ENCODE measurements at regions not wholly inside any gene's neighbourhood (a gene's known extent, or its start where the extent isn't known, plus 50 kb on each side); places are given as distances from the start of the nearest gene placed in this dataset.
"Not testable (repeated sequence)": the region's sequence is repeated elsewhere in the genome, so short reads cannot be mapped to it uniquely, and the experiment has no call there.

DNA sequence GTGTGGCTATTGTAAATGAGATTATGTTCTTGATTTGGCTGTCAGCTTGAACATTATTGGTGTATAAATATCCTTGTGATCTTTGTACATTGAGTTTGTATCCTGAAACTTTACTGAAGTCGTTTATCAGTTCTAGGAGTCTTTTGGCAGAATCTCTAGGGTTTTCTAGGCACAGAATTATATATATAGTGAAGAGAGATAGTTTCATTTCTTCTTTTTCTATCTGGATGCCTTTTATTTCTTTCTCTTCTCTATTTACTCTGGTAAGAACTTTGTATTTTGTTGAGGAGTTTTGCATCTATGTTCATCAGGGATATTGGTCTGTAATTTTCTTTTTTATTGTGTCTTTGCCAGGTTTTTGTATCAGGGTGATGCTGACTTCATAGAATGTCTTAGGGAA is 589.2 kb upstream of the MAN1A1 start:
- no TSS peak for BruUV-seq (replicated peaks)
- no peaks in the 10 kb centered on the region for H3K27me3 ChIP-seq (replicated peaks; ENCODE audit: insufficient read depth, low read depth, low read length, poor library complexity)
- H3K4me1 ChIP-seq (ENCODE audit: insufficient read depth, low read length, poor library complexity, severe bottlenecking), result no peaks in the 10 kb centered on the region
- POLR2A ChIA-PET (ENCODE audit: low non-redundant PET), result no interaction called here
- no peak overlapping the region for H3K4me3 ChIP-seq (ENCODE audit: low read depth, low read length, poor library complexity, severe bottlenecking)
- H3K36me3 ChIP-seq (ENCODE audit: insufficient read depth, low read length, poor library complexity, severe bottlenecking), result no peaks in the 10 kb centered on the region
- CTCF ChIA-PET, result no interaction called here
- DNase-seq (ENCODE audit: low spot score), result no peak
- no peak overlapping the region for H3K27ac ChIP-seq (ENCODE audit: low read depth, low read length, poor library complexity, severe bottlenecking)
- intact Hi-C loops (cut with micrococcal nuclease; ENCODE audit: unreplicated experiment), result no loop called here
- TF ChIP-seq, protein P1, sequence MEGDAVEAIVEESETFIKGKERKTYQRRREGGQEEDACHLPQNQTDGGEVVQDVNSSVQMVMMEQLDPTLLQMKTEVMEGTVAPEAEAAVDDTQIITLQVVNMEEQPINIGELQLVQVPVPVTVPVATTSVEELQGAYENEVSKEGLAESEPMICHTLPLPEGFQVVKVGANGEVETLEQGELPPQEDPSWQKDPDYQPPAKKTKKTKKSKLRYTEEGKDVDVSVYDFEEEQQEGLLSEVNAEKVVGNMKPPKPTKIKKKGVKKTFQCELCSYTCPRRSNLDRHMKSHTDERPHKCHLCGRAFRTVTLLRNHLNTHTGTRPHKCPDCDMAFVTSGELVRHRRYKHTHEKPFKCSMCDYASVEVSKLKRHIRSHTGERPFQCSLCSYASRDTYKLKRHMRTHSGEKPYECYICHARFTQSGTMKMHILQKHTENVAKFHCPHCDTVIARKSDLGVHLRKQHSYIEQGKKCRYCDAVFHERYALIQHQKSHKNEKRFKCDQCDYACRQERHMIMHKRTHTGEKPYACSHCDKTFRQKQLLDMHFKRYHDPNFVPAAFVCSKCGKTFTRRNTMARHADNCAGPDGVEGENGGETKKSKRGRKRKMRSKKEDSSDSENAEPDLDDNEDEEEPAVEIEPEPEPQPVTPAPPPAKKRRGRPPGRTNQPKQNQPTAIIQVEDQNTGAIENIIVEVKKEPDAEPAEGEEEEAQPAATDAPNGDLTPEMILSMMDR (conservative IDR thresholded peaks at IDR 0.05; ENCODE audit: low read depth, low read length), result no peak
- TF ChIP-seq EZH2 (IDR thresholded peaks at IDR 0.05; ENCODE audit: borderline replicate concordance, low read depth, low read length, poor library complexity, severe bottlenecking), result no peak
- no peaks in the 10 kb centered on the region for H3K9me3 ChIP-seq (ENCODE audit: low read depth, low read length, poor library complexity, severe bottlenecking)

DNA sequence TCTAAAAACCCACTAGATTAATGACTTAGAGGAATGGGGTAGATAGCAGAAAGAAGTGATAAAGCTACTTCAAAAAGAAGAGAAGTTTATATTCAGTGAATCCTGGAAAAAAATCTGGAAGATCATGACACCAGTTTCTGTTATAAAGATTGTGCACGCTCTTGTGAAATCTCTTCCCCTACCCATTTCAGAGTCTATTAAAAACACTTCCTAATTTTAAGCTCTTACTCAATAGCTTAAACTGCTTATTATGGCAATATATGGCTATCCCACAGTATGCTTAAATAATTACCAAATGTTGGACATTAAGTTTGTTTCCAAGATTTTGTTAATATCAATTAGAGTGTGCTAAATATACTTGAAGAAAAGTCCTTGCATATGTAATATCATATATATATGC is 585.3 kb upstream of the MAN1A1 start:
- Histone ChIP-seq H3K9me3 (ENCODE audit: low read depth, low read length, poor library complexity, severe bottlenecking) (no peaks in the 10 kb centered on the region), H3K4me1 (ENCODE audit: insufficient read depth, low read length, poor library complexity, severe bottlenecking) (no peaks in the 10 kb centered on the region), H3K27me3 (replicated peaks; ENCODE audit: insufficient read depth, low read depth, low read length, poor library complexity) (no peaks in the 10 kb centered on the region), H3K36me3 (ENCODE audit: insufficient read depth, low read length, poor library complexity, severe bottlenecking) (no peaks in the 10 kb centered on the region), H3K27ac (ENCODE audit: low read depth, low read length, poor library complexity, severe bottlenecking) (no peak overlapping the region), H3K4me3 (ENCODE audit: low read depth, low read length, poor library complexity, severe bottlenecking) (no peak overlapping the region)
- ChIA-PET CTCF (no interaction called here), POLR2A (ENCODE audit: low non-redundant PET) (no interaction called here)
- no TSS peak for BruUV-seq (replicated peaks)
- DNase-seq (ENCODE audit: low spot score), result no peak
- TF ChIP-seq, protein P1 (conservative IDR thresholded peaks at IDR 0.05; ENCODE audit: low read depth, low read length), result no peak
- TF ChIP-seq EZH2 (IDR thresholded peaks at IDR 0.05; ENCODE audit: borderline replicate concordance, low read depth, low read length, poor library complexity, severe bottlenecking), result no peak
- intact Hi-C loops (cut with micrococcal nuclease; ENCODE audit: unreplicated experiment), result no loop called here

DNA sequence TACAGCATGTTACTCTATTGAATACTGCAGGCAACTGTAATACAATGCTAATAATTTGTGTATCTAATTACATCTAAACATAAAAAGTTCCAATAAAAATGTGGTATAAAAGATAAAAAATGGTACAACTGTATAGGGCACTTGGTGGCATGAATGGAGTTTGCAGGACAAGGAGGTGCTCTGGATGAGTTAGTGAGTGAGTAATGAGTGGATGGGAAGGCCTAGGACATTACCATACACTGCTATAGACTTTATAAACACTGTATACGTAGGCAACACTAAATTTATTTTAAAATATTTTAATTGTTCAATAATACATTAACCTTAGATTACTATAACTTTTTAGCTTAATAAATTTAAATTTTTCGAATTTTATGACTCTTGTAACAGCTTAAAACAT is 579.6 kb upstream of the MAN1A1 start:
- TF ChIP-seq EZH2 (IDR thresholded peaks at IDR 0.05; ENCODE audit: borderline replicate concordance, low read depth, low read length, poor library complexity, severe bottlenecking), result no peak
- TF ChIP-seq, protein P1 (conservative IDR thresholded peaks at IDR 0.05; ENCODE audit: low read depth, low read length), result no peak
- Histone ChIP-seq H3K36me3 (ENCODE audit: insufficient read depth, low read length, poor library complexity, severe bottlenecking) (no peaks in the 10 kb centered on the region), H3K4me1 (ENCODE audit: insufficient read depth, low read length, poor library complexity, severe bottlenecking) (no peaks in the 10 kb centered on the region), H3K27me3 (replicated peaks; ENCODE audit: insufficient read depth, low read depth, low read length, poor library complexity) (no peaks in the 10 kb centered on the region), H3K9me3 (ENCODE audit: low read depth, low read length, poor library complexity, severe bottlenecking) (no peaks in the 10 kb centered on the region), H3K27ac (ENCODE audit: low read depth, low read length, poor library complexity, severe bottlenecking) (no peak overlapping the region), H3K4me3 (ENCODE audit: low read depth, low read length, poor library complexity, severe bottlenecking) (no peak overlapping the region)
- intact Hi-C loops (cut with micrococcal nuclease; ENCODE audit: unreplicated experiment), result no loop called here
- ChIA-PET POLR2A (ENCODE audit: low non-redundant PET) (no interaction called here), CTCF (no interaction called here)
- DNase-seq (ENCODE audit: low spot score), result no peak
- BruUV-seq (replicated peaks), result no TSS peak

DNA sequence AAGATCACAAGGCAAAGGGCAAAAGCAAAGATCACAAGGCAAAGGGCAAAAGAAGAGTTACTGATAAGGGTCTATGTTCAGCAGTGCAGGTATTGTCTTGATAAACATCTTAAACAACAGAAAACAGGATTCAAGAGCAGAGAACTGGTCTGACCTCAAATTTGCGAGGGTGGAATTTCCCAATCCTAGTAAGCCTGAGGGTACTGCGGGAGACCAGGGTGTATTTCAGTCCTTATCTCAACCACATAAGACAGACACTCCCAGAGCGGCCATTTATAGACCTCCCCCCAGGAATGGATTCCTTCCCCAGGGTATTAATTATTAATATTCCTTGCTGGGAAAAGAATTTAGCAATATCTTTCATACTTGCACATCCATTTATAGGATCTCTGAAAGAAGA is 575.3 kb upstream of the MAN1A1 start:
- BruUV-seq (replicated peaks); DNase-seq (ENCODE audit: low spot score); POLR2A ChIA-PET (ENCODE audit: low non-redundant PET); intact Hi-C loops (cut with micrococcal nuclease; ENCODE audit: unreplicated experiment); H3K27ac ChIP-seq (ENCODE audit: low read depth, low read length, poor library complexity, severe bottlenecking); H3K27me3 ChIP-seq (replicated peaks; ENCODE audit: insufficient read depth, low read depth, low read length, poor library complexity); H3K9me3 ChIP-seq (ENCODE audit: low read depth, low read length, poor library complexity, severe bottlenecking); H3K4me3 ChIP-seq (ENCODE audit: low read depth, low read length, poor library complexity, severe bottlenecking); H3K4me1 ChIP-seq (ENCODE audit: insufficient read depth, low read length, poor library complexity, severe bottlenecking); H3K36me3 ChIP-seq (ENCODE audit: insufficient read depth, low read length, poor library complexity, severe bottlenecking); CTCF ChIA-PET: not testable (repeated sequence)
